HS-27A (cell line): ENCODE measurements at regions not wholly inside any gene's neighbourhood (a gene's known extent, or its start where the extent isn't known, plus 50 kb on each side); places are given as distances from the start of the nearest gene placed in this dataset.
"Not testable (repeated sequence)": the region's sequence is repeated elsewhere in the genome, so short reads cannot be mapped to it uniquely, and the experiment has no call there.

ENCODE experiments used
- DNase-seq: peaks from one replicate; pipeline ENCODE4 v3.0.0-alpha.2; 2012; ENCODE audit warnings: low read depth, missing footprints

- DNase-seq, result no peak
Observed at GRCh38 chr21:31455506-31455905, 111.4 kb upstream of the TIAM1 start.

GRCh38 chr21:31450980-31451379, 106.9 kb upstream of the TIAM1 start:
- no peak for DNase-seq

GRCh38 chr21:31449921-31450535, 106.0 kb upstream of the TIAM1 start:
- DNase-seq, result no peak

- DNase-seq, result no peak
Observed at GRCh38 chr21:31448496-31448895, 104.4 kb upstream of the TIAM1 start.

GRCh38 chr21:31447505-31447904, 103.4 kb upstream of the TIAM1 start:
- no peak for DNase-seq

- DNase-seq, result no peak
Observed at GRCh38 chr21:31446226-31446855, 102.3 kb upstream of the TIAM1 start.

- no peak for DNase-seq
Observed at GRCh38 chr21:31445137-31445536, 101.1 kb upstream of the TIAM1 start.

GRCh38 chr21:31443736-31444521, 99.9 kb upstream of the TIAM1 start:
- no peak for DNase-seq

- DNase-seq, result no peak
Observed at GRCh38 chr21:31442339-31442738, 98.3 kb upstream of the TIAM1 start.

GRCh38 chr21:31429506-31429905, 85.4 kb upstream of the TIAM1 start:
- DNase-seq, result no peak

- no peak for DNase-seq
Observed at GRCh38 chr21:31426235-31426797, 82.3 kb upstream of the TIAM1 start.

GRCh38 chr21:31425138-31425537, 81.1 kb upstream of the TIAM1 start:
- DNase-seq, result no peak

- no peak for DNase-seq
Observed at GRCh38 chr21:31424058-31424457, 80.0 kb upstream of the TIAM1 start.

GRCh38 chr21:31420988-31421387, 76.9 kb upstream of the TIAM1 start:
- DNase-seq, result no peak

- DNase-seq, result no peak
Observed at GRCh38 chr21:31420354-31420753, 76.3 kb upstream of the TIAM1 start.

- DNase-seq, result no peak
Observed at GRCh38 chr21:31418377-31419001, 74.4 kb upstream of the TIAM1 start.

GRCh38 chr21:31417214-31417613, 73.2 kb upstream of the TIAM1 start:
- not testable (repeated sequence) for DNase-seq

- DNase-seq, result no peak
Observed at GRCh38 chr21:31416465-31416864, 72.4 kb upstream of the TIAM1 start.

- no peak for DNase-seq
Observed at GRCh38 chr21:31414263-31415000, 70.4 kb upstream of the TIAM1 start.

GRCh38 chr21:31413698-31414097, 69.6 kb upstream of the TIAM1 start:
- DNase-seq, result no peak

GRCh38 chr21:31410499-31411131, 66.6 kb upstream of the TIAM1 start:
- DNase-seq, result no peak
